Astrocyte of the spinal cord (primary cell): ENCODE measurements at regions not wholly inside any gene's neighbourhood (a gene's known extent, or its start where the extent isn't known, plus 50 kb on each side); places are given as distances from the start of the nearest gene placed in this dataset.

Experiments
- DNase-seq: peaks from one replicate; pipeline ENCODE4 v3.0.0; 2011; ENCODE audit warnings: low read depth, low spot score
- H3K4me3 ChIP-seq: 2 replicates; pipeline ENCODE4 v1.5.1; 2011; ENCODE audit warnings: low read depth, mild to moderate bottlenecking, low read length, moderate library complexity
- in situ Hi-C: cut with HindIII; loops from 2 replicates; pipeline ENCODE4 v1.10.0; 2017; ENCODE audit warnings: low sequenced_read_pairs
- TF ChIP-seq, protein P1 (sequence below): IDR thresholded peaks from 2 replicates; pipeline ENCODE4 v1.5.1; 2012; ENCODE audit warnings: low read depth, mild to moderate bottlenecking, low read length, inconsistent platforms

DNA sequence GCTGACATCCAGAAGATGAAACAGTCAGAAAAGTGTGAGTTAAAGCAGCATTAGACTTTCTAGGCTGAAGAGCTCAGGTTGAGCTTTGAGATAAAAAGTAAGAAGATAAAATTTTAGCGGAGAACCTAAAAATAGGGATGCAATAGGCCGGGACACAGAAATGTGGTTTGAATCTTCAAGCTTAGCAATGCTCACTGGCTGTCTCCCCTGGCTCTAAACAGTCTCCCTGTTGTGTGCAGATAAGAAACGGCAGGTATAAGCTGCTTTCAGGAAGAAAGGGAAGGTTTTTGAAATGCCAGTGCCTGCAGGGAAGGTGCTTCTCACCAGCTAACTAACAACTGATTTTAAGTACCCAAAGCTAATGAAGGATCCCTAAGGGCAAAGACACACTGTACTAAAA, 718.7 kb upstream of the SGO1 start:
- no peak for DNase-seq
- no peak overlapping the region for H3K4me3 ChIP-seq
- in situ Hi-C loops, result no loop called here
- TF ChIP-seq, protein P1, sequence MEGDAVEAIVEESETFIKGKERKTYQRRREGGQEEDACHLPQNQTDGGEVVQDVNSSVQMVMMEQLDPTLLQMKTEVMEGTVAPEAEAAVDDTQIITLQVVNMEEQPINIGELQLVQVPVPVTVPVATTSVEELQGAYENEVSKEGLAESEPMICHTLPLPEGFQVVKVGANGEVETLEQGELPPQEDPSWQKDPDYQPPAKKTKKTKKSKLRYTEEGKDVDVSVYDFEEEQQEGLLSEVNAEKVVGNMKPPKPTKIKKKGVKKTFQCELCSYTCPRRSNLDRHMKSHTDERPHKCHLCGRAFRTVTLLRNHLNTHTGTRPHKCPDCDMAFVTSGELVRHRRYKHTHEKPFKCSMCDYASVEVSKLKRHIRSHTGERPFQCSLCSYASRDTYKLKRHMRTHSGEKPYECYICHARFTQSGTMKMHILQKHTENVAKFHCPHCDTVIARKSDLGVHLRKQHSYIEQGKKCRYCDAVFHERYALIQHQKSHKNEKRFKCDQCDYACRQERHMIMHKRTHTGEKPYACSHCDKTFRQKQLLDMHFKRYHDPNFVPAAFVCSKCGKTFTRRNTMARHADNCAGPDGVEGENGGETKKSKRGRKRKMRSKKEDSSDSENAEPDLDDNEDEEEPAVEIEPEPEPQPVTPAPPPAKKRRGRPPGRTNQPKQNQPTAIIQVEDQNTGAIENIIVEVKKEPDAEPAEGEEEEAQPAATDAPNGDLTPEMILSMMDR, result no peak

DNA sequence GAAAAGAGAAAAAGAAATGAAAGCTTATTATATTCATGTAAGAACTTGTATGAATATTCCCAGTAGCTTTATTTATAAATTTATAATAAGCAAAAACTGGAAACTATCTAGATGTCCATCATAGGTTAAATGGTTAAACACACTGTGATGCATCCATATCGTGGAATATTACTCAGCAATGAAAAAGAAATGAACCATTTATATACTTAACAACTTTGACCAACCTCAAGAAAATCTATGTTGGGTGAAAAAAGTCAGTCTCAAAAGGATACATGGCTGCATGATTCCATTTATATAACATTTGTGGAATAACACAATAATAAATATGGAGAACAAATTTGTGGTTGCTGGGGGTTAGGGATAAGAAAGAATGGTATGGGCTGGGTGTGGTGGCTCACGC, 713.0 kb upstream of the SGO1 start:
- H3K4me3 ChIP-seq, result no peak overlapping the region
- TF ChIP-seq, protein P1, result no peak
- DNase-seq, result no peak
- in situ Hi-C loops, result no loop called here

DNA sequence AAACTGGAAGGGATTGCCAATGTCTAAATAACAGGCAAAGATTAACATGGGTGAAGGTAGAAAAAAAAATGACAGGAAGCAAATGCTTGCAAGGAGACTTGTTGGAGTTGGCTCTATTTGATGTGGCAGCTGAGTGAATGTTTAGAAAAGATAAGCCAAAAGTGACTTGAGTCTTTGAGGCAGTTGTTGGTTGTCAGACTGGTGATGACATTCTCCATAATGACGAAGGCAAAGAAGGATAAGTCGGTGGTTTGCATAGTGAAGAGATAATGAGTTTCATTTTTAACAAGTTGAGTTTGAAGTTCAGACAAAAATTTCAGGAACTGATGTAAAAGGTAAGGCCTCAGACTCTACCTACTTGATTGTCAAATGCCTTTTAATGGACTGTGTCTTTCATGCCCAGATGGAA, 704.1 kb upstream of the SGO1 start:
- in situ Hi-C loops, result no loop called here
- DNase-seq, result no peak
- H3K4me3 ChIP-seq, result no peak overlapping the region
- TF ChIP-seq, protein P1, result no peak

DNA sequence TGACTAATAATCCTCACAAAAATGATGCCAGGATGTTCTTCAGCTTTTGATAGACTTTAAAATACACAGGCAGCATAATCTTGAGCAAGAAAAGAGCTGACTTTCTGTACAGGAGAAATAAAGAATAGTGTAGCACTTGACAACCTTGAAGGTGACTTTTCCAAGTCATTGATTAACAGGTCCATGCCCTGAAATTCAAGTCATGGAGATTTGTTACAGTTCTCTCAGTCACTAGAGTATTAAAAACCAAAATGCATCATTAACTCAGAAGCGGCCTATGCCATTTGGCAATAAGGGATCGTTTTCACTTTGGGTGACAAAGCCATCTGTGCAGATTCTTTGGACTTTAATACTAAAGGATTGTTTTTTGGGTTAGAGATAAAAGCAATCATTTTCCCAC, 692.7 kb upstream of the SGO1 start:
- no peak for DNase-seq
- H3K4me3 ChIP-seq, result no peak overlapping the region
- TF ChIP-seq, protein P1, result no peak
- in situ Hi-C loops, result no loop called here

DNA sequence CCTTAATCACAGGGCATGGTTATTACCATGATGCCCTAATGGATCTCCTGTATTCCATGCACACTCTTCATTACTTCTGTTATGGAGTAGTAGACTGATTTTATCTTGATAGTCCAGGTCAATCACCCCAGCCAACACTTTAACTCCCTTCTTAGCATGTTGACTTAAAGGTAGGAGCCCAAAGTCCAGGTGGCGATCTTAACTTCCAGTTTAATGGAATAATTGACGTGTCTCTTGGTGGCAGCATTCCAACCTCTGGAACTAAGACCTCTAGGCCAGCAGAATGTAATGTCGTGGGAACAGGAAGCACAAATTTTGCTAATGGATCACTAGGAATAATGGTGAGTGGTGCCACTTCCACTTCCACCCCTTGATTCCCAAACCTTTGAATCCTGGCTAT, 687.2 kb upstream of the SGO1 start:
- in situ Hi-C loops, result no loop called here
- no peak overlapping the region for H3K4me3 ChIP-seq
- TF ChIP-seq, protein P1, result no peak
- DNase-seq, result no peak

DNA sequence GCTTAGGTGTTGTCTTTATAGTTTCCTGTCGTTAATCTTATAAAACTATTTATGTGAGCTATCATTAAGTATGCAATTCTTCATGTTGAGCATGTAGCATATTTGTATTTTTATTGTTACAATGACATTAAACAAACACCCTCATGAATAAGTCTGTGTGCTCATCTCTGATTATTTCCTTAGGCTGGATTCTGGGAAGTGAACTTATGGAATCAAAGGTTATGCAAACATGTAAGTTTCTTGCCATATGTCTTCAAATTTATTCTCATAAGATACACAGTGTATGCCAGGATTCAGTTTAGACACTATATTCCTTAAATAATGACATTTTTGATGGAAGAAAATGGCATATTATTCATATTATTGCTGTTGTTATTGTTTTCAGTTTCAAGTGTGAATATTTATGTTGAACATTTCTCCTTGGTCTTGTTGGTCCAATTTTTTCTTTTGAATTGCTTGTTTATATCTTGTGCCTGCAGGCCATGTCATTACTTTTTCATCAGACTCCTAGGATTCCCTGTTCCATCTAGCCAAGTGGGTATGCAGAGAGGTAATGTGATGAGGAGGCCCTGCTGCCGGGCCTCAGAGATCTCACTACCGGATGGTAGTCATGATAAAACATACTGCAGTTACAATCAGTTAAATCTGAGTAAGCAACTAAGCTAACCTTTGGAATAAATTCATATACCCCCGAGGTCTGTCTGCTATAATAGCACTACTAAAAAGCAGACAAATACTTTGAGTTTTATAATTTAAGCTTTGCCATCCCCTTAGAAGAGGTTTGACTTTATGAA, 684.3 kb upstream of the SGO1 start:
- no peak overlapping the region for H3K4me3 ChIP-seq
- in situ Hi-C loops, result no loop called here
- TF ChIP-seq, protein P1, result no peak
- no peak for DNase-seq

DNA sequence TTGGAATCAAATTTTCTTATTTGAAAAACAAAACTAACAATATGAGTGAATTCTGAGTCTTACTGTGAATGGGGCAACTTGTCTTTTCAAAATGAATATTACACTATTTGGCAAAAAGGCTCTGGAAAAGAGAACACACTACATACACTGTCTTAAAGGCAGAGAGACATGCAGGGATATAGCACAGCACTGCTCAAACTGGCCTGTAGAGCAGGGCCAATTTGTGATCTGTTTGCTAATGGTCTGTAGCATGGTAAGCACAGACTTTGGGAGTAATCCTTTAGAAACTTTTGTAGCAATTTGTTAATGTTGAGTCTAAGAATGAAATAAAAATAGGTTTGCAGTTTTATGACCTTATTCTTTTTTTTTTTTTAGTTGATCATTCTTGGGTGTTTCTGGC, 679.8 kb upstream of the SGO1 start:
- in situ Hi-C loops, result no loop called here
- TF ChIP-seq, protein P1, result no peak
- DNase-seq, result no peak
- H3K4me3 ChIP-seq, result no peak overlapping the region
